CD14-positive monocyte (primary cell): ENCODE measurements at regions not wholly inside any gene's neighbourhood (a gene's known extent, or its start where the extent isn't known, plus 50 kb on each side); places are given as distances from the start of the nearest gene placed in this dataset.

Experiments used
- DNase-seq, 3 donors: peaks; one replicate each; pipeline ENCODE4 v3.0.0-alpha.2; 2011 to 2022
- H2AFZ ChIP-seq: 2 replicates; pipeline ENCODE4 v1.6.0; 2012; ENCODE audit warnings: mild to moderate bottlenecking, low read depth, low read length, inconsistent platforms; ENCODE audit not compliant: insufficient read depth, poor library complexity, severe bottlenecking
- H3K27ac ChIP-seq, 2 donors: 1 replicate in 1 of 2; 2 replicates in 1 of 2; pipeline ENCODE4 v1.5.1; 2012 to 2013; ENCODE audit warnings: low read length in 2 of 2, control low read depth in 1 of 2, inconsistent platforms in 1 of 2, low read depth in 1 of 2, mild to moderate bottlenecking in 1 of 2
- H3K27me3 ChIP-seq, 2 donors: one replicate each; pipeline versions ENCODE4 v1.6.0 to v1.6.1; 2011 to 2013; ENCODE audit warnings: low read length in 2 of 2; ENCODE audit not compliant: control insufficient read depth in 2 of 2, insufficient read depth in 2 of 2
- H3K36me3 ChIP-seq, 2 donors: replicated peaks in 1 of 2; 1 replicate in 1 of 2; 2 replicates in 1 of 2; pipeline versions ENCODE4 v1.5.1 to v1.6.1; 2012 to 2013; ENCODE audit warnings: low read length in 2 of 2, control low read depth in 1 of 2, inconsistent platforms in 1 of 2, mild to moderate bottlenecking in 1 of 2; ENCODE audit not compliant: insufficient read depth in 2 of 2, control insufficient read depth in 1 of 2
- H3K4me1 ChIP-seq, 2 donors: 1 replicate in 1 of 2; 2 replicates in 1 of 2; pipeline versions ENCODE4 v1.5.1 to v1.6.1; 2012 to 2013; ENCODE audit warnings: low read length in 2 of 2, control low read depth in 1 of 2, inconsistent platforms in 1 of 2, mild to moderate bottlenecking in 1 of 2, moderate library complexity in 1 of 2; ENCODE audit not compliant: insufficient read depth in 2 of 2, control insufficient read depth in 1 of 2
- H3K4me2 ChIP-seq: replicated peaks from 2 replicates; pipeline ENCODE3; 2012; ENCODE audit warnings: low read length, moderate library complexity, mild to moderate bottlenecking; ENCODE audit not compliant: poor library complexity, severe bottlenecking; ENCODE audit errors: extremely low read depth
- H3K4me3 ChIP-seq, 3 experiments: fragments of 200-600 bp in 1 of 3; sonication (generic) in 1 of 3; replicated peaks in 1 of 3; 1 replicate in 2 of 3; 2 replicates in 1 of 3; pipeline ENCODE4 v1.5.1; 2011 to 2013; ENCODE audit warnings: low read length in 3 of 3, mild to moderate bottlenecking in 3 of 3, control low read depth in 2 of 3, low read depth in 2 of 3, inconsistent platforms in 1 of 3, moderate library complexity in 1 of 3
- H3K79me2 ChIP-seq: 2 replicates; pipeline ENCODE4 v1.6.0; 2012; ENCODE audit warnings: mild to moderate bottlenecking, control low read depth, inconsistent platforms, low read length, moderate library complexity; ENCODE audit not compliant: insufficient read depth
- H3K9ac ChIP-seq: 2 replicates; pipeline ENCODE4 v1.6.0; 2017; ENCODE audit warnings: low read length, mild to moderate bottlenecking; ENCODE audit not compliant: insufficient read depth, poor library complexity, severe bottlenecking
- H3K9me3 ChIP-seq, 2 donors: replicated peaks in 1 of 2; 1 replicate in 1 of 2; 2 replicates in 1 of 2; pipeline versions ENCODE4 v1.5.1 to v1.6.1; 2012 to 2013; ENCODE audit warnings: low read length in 2 of 2, control low read depth in 1 of 2; ENCODE audit not compliant: control insufficient read depth in 1 of 2, insufficient read depth in 1 of 2
- H4K20me1 ChIP-seq: 2 replicates; pipeline ENCODE4 v1.6.0; 2012; ENCODE audit warnings: mild to moderate bottlenecking, low read length, control low read depth, moderate library complexity; ENCODE audit not compliant: insufficient read depth
- H3K27ac Mint-ChIP-seq, 7 donors: one replicate each; pipeline ENCODE4 v1.8.0; 2020; ENCODE audit warnings: mild to moderate bottlenecking in 7 of 7, mixed read lengths in 7 of 7, moderate library complexity in 6 of 7, inconsistent platforms in 2 of 7
- H3K27me3 Mint-ChIP-seq, 3 donors: one replicate each; pipeline ENCODE4 v1.8.0; 2021 to 2022; ENCODE audit warnings: low read depth in 3 of 3, mild to moderate bottlenecking in 3 of 3, mixed read lengths in 3 of 3, moderate library complexity in 3 of 3, inconsistent platforms in 1 of 3
- H3K36me3 Mint-ChIP-seq, 2 donors: one replicate each; pipeline ENCODE4 v1.8.0; 2020; ENCODE audit warnings: mixed read lengths in 2 of 2, inconsistent platforms in 1 of 2, mild to moderate bottlenecking in 1 of 2
- H3K4me1 Mint-ChIP-seq: one replicate; pipeline ENCODE4 v1.8.0; 2020; ENCODE audit warnings: mild to moderate bottlenecking, mixed read lengths
- H3K4me3 Mint-ChIP-seq, 2 donors: one replicate each; pipeline ENCODE4 v1.8.0; 2020; ENCODE audit warnings: mild to moderate bottlenecking in 2 of 2, mixed read lengths in 2 of 2, moderate library complexity in 1 of 2
- H3K9me3 Mint-ChIP-seq, 7 donors: one replicate each; pipeline ENCODE4 v1.8.0; 2020 to 2022; ENCODE audit warnings: mixed read lengths in 7 of 7, mild to moderate bottlenecking in 6 of 7, moderate library complexity in 6 of 7, inconsistent platforms in 2 of 7
- WGBS: methylation state at CpG from one replicate; pipeline ENCODE4 v1.1.5; 2013; ENCODE audit warnings: missing lambda C conversion rate; ENCODE audit not compliant: insufficient coverage; 5-methylcytosine and 5-hydroxymethylcytosine counted together
- intact Hi-C, 2 donors: fragments of 100-400 bp; cut with micrococcal nuclease; formaldehyde crosslinking; loops; one replicate each; pipeline versions ENCODE4 v1.15.0 to v1.15.1; 2023
- TF ChIP-seq, protein P1 (sequence below): fragments of 200-600 bp; IDR thresholded peaks from one replicate; pipeline ENCODE4 v1.8.0; 2022; ENCODE audit warnings: antibody characterized with exemption, mild to moderate bottlenecking

DNA sequence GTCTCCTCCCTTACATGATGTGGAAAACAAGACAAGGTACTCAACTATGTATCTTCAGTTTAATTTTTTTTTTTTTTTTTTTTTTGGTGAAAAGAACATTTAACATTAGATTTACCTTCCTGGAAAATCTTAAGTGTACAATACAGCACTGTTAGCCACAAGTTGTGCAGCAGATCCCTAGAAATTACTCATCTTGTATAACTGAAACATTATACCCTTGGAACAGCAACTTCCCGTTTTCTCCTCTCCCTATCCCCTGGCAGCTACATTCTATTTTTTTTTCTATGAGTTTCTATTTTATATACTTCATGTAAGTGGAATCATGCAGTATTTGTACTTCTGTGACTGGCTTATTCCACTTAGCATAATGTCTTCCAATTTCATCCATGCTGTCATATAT lies 421.9 kb upstream of the FTMT start:
- intact Hi-C loops = no loop called here
- WGBS = no CpG with 5 or more reads among the region's 1 CpG

DNA sequence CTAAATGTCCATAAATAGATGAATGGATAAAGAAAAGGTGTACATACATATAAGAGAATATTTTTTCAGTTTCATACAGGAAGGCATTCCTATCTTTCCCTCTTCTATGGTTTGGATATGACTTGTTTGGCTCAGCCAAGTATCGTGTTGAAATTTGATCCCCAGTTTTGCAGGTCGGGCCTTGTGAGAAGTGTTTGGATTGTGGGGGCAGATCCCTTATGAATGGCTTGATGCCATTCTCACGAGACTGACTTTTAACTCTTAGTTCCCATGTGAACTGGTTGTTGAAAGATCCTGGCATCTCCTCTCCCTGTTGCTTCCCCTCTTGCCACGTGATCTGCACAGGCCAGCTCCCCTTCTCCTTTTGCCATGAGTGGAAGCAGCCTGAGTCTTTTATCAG lies 421.1 kb upstream of the FTMT start:
- intact Hi-C loops = no loop called here
- 60% methylated on average over 1 of the region's 4 CpGs for WGBS
- no peak overlapping the region for H3K9ac ChIP-seq
- DNase-seq = no peak
- Mint-ChIP-seq H3K9me3 (peaks cover 0 to 6% (median 2%) of the 10 kb centered on the region in 7 donors), H3K27me3 (no peaks in the 10 kb centered on the region), H3K4me1 (no peaks in the 10 kb centered on the region), H3K36me3 (no peaks in the 10 kb centered on the region), H3K27ac (no peak overlapping the region), H3K4me3 (no peak overlapping the region)
- no peaks in the 10 kb centered on the region for H3K27me3 ChIP-seq
- no peak overlapping the region for H2AFZ ChIP-seq
- peaks cover 4 to 7% of the 10 kb centered on the region in 2 donors for H3K9me3 ChIP-seq
- no peaks in the 10 kb centered on the region for H3K36me3 ChIP-seq
- H3K4me3 ChIP-seq = no peak overlapping the region
- TF ChIP-seq, protein P1, sequence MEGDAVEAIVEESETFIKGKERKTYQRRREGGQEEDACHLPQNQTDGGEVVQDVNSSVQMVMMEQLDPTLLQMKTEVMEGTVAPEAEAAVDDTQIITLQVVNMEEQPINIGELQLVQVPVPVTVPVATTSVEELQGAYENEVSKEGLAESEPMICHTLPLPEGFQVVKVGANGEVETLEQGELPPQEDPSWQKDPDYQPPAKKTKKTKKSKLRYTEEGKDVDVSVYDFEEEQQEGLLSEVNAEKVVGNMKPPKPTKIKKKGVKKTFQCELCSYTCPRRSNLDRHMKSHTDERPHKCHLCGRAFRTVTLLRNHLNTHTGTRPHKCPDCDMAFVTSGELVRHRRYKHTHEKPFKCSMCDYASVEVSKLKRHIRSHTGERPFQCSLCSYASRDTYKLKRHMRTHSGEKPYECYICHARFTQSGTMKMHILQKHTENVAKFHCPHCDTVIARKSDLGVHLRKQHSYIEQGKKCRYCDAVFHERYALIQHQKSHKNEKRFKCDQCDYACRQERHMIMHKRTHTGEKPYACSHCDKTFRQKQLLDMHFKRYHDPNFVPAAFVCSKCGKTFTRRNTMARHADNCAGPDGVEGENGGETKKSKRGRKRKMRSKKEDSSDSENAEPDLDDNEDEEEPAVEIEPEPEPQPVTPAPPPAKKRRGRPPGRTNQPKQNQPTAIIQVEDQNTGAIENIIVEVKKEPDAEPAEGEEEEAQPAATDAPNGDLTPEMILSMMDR = no peak
- H3K4me2 ChIP-seq = no peak overlapping the region
- no peak overlapping the region for H3K27ac ChIP-seq
- H3K79me2 ChIP-seq = no peaks in the 10 kb centered on the region
- H3K4me1 ChIP-seq = no peaks in the 10 kb centered on the region
- H4K20me1 ChIP-seq = no peaks in the 10 kb centered on the region

More for the DNA sequence above, 421.9 kb upstream of the FTMT start:
- Histone ChIP-seq H3K9ac (no peak overlapping the region), H3K4me1 (no peaks in the 10 kb centered on the region), H3K27me3 (no peaks in the 10 kb centered on the region), H3K4me2 (no peak overlapping the region), H3K36me3 (no peaks in the 10 kb centered on the region), H2AFZ (no peak overlapping the region), H3K79me2 (no peaks in the 10 kb centered on the region), H4K20me1 (no peaks in the 10 kb centered on the region), H3K9me3 (peaks cover 4 to 7% of the 10 kb centered on the region in 2 donors), H3K27ac (no peak overlapping the region), H3K4me3 (no peak overlapping the region)
- H3K4me1 Mint-ChIP-seq = no peaks in the 10 kb centered on the region
- no peaks in the 10 kb centered on the region for H3K27me3 Mint-ChIP-seq
- no peaks in the 10 kb centered on the region for H3K36me3 Mint-ChIP-seq
- H3K27ac Mint-ChIP-seq = no peak overlapping the region
- H3K9me3 Mint-ChIP-seq = peaks cover 0 to 6% (median 2%) of the 10 kb centered on the region in 7 donors
- DNase-seq = no peak
- TF ChIP-seq, protein P1 = no peak
- H3K4me3 Mint-ChIP-seq = no peak overlapping the region
